IMR-90 (cell line): ENCODE measurements at regions not wholly inside any gene's neighbourhood (a gene's known extent, or its start where the extent isn't known, plus 50 kb on each side); places are given as distances from the start of the nearest gene placed in this dataset.

Experiments used
- CTCF ChIP-seq: conservative IDR thresholded peaks from 2 replicates; pipeline ENCODE4 v1.5.1; 2012; ENCODE audit warnings: mild to moderate bottlenecking, low read depth, low read length, improper control_type of control experiment
- MAFK ChIP-seq: IDR thresholded peaks from 2 replicates; pipeline ENCODE4 v1.6.1; 2012; ENCODE audit warnings: low read depth, low read length, improper control_type of control experiment
- POLR2A ChIP-seq: IDR thresholded peaks from 2 replicates; pipeline ENCODE4 v1.6.1; 2012; ENCODE audit warnings: mild to moderate bottlenecking, low read depth, low read length
- RCOR1 ChIP-seq: IDR thresholded peaks from 2 replicates; pipeline ENCODE4 v1.6.1; 2012; ENCODE audit warnings: mild to moderate bottlenecking, low read length, improper control_type of control experiment; ENCODE audit not compliant: insufficient replicate concordance
- USF2 ChIP-seq: fragments of 150-350 bp; IDR thresholded peaks from 2 replicates; pipeline ENCODE4 v1.6.1; 2017; ENCODE audit warnings: mild to moderate bottlenecking, antibody characterized with exemption, low read length, low read depth

- no peak for TF ChIP-seq USF2
- TF ChIP-seq CTCF = no peak
- TF ChIP-seq RCOR1 = no peak
- no peak for TF ChIP-seq MAFK
- no peak for TF ChIP-seq POLR2A
These were observed 75.8 kb upstream of the IQCM start for GRCh38 chr4:149891426-149891825.
